Ishikawa (cell line): ENCODE measurements at regions not wholly inside any gene's neighbourhood (a gene's known extent, or its start where the extent isn't known, plus 50 kb on each side); places are given as distances from the start of the nearest gene placed in this dataset.

Experiments
- CEBPB ChIP-seq: IDR thresholded peaks from 2 replicates; pipeline ENCODE4 v1.6.1; 2012
- CREB1 ChIP-seq: IDR thresholded peaks from 2 replicates; pipeline ENCODE4 v1.6.1; 2012; ENCODE audit warnings: low read depth
- EGR1 ChIP-seq: IDR thresholded peaks from 2 replicates; pipeline ENCODE4 v1.6.1; 2012
- EP300 ChIP-seq: IDR thresholded peaks from 2 replicates; pipeline ENCODE4 v1.6.1; 2012; ENCODE audit warnings: borderline replicate concordance
- FOXM1 ChIP-seq: IDR thresholded peaks from 2 replicates; pipeline ENCODE4 v1.6.1; 2012; ENCODE audit warnings: low read depth, borderline replicate concordance
- MAX ChIP-seq: IDR thresholded peaks from 2 replicates; pipeline ENCODE4 v1.6.1; 2012
- NFIC ChIP-seq: IDR thresholded peaks from 2 replicates; pipeline ENCODE4 v1.6.1; 2012
- RAD21 ChIP-seq: IDR thresholded peaks from 2 replicates; pipeline ENCODE4 v1.6.1; 2012; ENCODE audit warnings: low read depth
- REST ChIP-seq: IDR thresholded peaks from 2 replicates; pipeline ENCODE4 v1.6.1; 2012; ENCODE audit warnings: low read depth, mild to moderate bottlenecking
- TAF1 ChIP-seq: IDR thresholded peaks from 2 replicates; pipeline ENCODE4 v1.6.1; 2012; ENCODE audit warnings: low read depth, mild to moderate bottlenecking
- TCF12 ChIP-seq: IDR thresholded peaks from 2 replicates; pipeline ENCODE4 v1.6.1; 2012; ENCODE audit warnings: low read depth
- TEAD4 ChIP-seq: IDR thresholded peaks from 2 replicates; pipeline ENCODE4 v1.6.1; 2012
- YY1 ChIP-seq: IDR thresholded peaks from 2 replicates; pipeline ENCODE4 v1.6.1; 2012; ENCODE audit warnings: low read depth
- ZBTB7A ChIP-seq: IDR thresholded peaks from 2 replicates; pipeline ENCODE4 v1.6.1; 2012; ENCODE audit warnings: low read depth
- TF ChIP-seq, protein P1 (sequence below): IDR thresholded peaks from 2 replicates; pipeline ENCODE4 v1.6.1; 2012

- TF ChIP-seq FOXM1 (no peak), TCF12 (no peak), MAX (no peak), RAD21 (no peak), YY1 (no peak), NFIC (no peak), TAF1 (no peak), CREB1 (no peak), CEBPB (no peak), EGR1 (no peak), TEAD4 (no peak), REST (no peak), EP300 (no peak), ZBTB7A (no peak)
- TF ChIP-seq, protein P1, sequence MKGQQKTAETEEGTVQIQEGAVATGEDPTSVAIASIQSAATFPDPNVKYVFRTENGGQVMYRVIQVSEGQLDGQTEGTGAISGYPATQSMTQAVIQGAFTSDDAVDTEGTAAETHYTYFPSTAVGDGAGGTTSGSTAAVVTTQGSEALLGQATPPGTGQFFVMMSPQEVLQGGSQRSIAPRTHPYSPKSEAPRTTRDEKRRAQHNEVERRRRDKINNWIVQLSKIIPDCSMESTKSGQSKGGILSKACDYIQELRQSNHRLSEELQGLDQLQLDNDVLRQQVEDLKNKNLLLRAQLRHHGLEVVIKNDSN: no peak
These were observed 694.8 kb upstream of the INTU start for GRCh38 chr4:126937846-126938422.

DNA sequence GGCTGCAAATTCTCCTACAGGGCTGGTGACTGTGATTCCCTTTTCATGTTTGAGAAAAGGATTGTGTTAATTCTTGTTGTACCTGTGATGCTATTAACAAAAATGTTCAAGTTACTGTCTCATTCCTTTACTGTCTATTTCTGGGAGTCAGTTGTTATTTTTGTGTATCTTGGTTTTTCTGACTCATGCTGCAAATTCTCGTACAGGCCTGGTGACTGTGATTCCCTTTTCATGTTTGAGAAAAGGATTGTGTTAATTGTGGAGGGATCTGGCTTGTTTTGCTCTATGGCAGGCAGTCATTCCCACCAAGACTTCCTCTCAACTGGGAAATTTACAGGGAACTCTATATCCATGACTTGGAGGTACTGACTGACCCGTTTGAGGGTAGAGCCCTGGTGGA lies 693.4 kb upstream of the INTU start:
- TF ChIP-seq NFIC (no peak), REST (no peak), YY1 (no peak), ZBTB7A (no peak), FOXM1 (no peak), RAD21 (no peak), TAF1 (no peak), EP300 (no peak), CREB1 (no peak), TCF12 (no peak), MAX (no peak), CEBPB (no peak), EGR1 (no peak), TEAD4 (no peak)
- TF ChIP-seq, protein P1: no peak

GRCh38 chr4:126947536-126947935 lies 685.2 kb upstream of the INTU start:
- TF ChIP-seq ZBTB7A: no peak
- TF ChIP-seq MAX: no peak
- no peak for TF ChIP-seq TCF12
- no peak for TF ChIP-seq EGR1
- TF ChIP-seq YY1: no peak
- no peak for TF ChIP-seq NFIC
- no peak for TF ChIP-seq EP300
- TF ChIP-seq CEBPB: no peak
- no peak for TF ChIP-seq TEAD4
- TF ChIP-seq CREB1: no peak

GRCh38 chr4:126954537-126955291 lies 678.0 kb upstream of the INTU start:
- no peak for TF ChIP-seq NFIC
- TF ChIP-seq CREB1: no peak
- TF ChIP-seq, protein P1: no peak
- TF ChIP-seq CEBPB: no peak
- TF ChIP-seq EP300: no peak
- TF ChIP-seq TEAD4: no peak
- no peak for TF ChIP-seq FOXM1
- no peak for TF ChIP-seq TCF12
- no peak for TF ChIP-seq MAX
- no peak for TF ChIP-seq ZBTB7A
- TF ChIP-seq REST: no peak
- no peak for TF ChIP-seq YY1
- TF ChIP-seq EGR1: no peak
- no peak for TF ChIP-seq TAF1
- no peak for TF ChIP-seq RAD21
